ENCODE measurements at regions not wholly inside any gene's neighbourhood (a gene's known extent, or its start where the extent isn't known, plus 50 kb on each side); places are given as distances from the start of the nearest gene placed in this dataset.
"Not testable (repeated sequence)": the region's sequence is repeated elsewhere in the genome, so short reads cannot be mapped to it uniquely, and the experiment has no call there.

GRCh38 chr5:34096033-34096432, 53.0 kb upstream of the C1QTNF3 start:
- not testable (repeated sequence) for DNase-seq (ENCODE audit: low read depth in 2 of 2)

DNA sequence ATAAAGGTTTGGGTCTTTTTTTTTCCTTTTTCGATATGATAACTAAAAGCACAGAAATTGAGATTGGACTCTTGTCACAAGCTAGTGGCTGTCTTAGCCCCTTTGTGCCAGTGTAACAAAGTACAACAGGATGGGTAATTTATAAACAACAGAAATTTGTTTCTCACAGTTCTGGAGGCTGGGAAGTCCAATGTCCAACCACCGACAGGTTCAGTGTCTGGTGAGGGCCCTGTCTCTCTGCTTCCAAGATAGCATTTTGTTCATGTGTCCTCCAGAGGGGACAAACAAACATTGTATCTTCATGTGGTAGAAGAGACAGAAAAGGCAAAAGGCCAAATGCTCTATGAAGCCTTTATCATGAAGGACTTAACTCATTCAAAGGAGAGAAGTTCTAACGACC, 56.9 kb upstream of the C1QTNF3 start:
- DNase-seq (ENCODE audit: low read depth in 2 of 2), result not testable (repeated sequence)

- DNase-seq (ENCODE audit: low read depth in 2 of 2), result not testable (repeated sequence)
Observed at GRCh38 chr5:34101567-34101966, 58.6 kb upstream of the C1QTNF3 start.

DNA sequence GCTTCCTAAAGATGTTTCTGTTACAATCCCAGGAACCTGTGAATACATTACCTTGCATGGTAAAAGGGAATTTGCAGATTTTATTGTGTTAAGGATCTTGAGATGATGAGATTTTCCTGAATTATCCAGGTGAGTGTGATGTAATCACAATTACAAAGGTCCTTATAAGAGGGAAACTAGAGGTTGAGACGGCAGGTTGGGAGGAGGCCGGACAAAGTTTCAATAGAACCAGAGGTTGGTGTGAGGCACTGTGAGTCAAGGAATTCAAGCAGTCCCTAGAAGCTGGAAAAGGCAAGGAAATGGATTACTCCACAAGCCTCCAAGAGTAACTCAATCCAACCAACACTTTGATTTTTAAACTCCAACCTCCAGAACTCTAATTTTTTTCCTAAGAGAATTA, 65.9 kb upstream of the C1QTNF3 start:
- DNase-seq (ENCODE audit: low read depth in 2 of 2), result not testable (repeated sequence)

- DNase-seq (ENCODE audit: low read depth in 2 of 2), result not testable (repeated sequence)
Observed at GRCh38 chr5:34124280-34124679, 81.3 kb upstream of the C1QTNF3 start.

DNA sequence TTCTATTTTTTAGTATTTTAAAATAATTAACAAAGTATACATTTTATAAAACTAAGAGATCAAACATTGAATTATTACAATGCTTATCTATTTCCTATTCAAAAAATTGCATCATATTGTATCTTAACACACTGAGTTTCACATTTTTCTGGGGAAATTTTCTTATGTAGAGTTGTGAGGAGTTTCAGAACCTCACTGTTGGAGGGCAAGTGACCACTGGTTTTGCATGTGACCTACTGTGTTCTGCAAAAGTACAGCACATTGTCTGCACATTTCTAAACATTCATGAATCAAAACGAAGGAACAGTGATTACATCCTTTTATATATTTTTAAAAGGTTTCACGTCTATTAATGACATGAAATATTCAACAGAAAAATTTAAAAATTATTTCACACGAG, 82.3 kb upstream of the C1QTNF3 start:
- DNase-seq (ENCODE audit: low read depth in 2 of 2), result not testable (repeated sequence)

GRCh38 chr5:34126741-34127140, 83.7 kb upstream of the C1QTNF3 start:
- not testable (repeated sequence) for DNase-seq (ENCODE audit: low read depth in 2 of 2)

GRCh38 chr5:34127818-34128217, 84.8 kb upstream of the C1QTNF3 start:
- DNase-seq (ENCODE audit: low read depth in 2 of 2), result not testable (repeated sequence)

DNA sequence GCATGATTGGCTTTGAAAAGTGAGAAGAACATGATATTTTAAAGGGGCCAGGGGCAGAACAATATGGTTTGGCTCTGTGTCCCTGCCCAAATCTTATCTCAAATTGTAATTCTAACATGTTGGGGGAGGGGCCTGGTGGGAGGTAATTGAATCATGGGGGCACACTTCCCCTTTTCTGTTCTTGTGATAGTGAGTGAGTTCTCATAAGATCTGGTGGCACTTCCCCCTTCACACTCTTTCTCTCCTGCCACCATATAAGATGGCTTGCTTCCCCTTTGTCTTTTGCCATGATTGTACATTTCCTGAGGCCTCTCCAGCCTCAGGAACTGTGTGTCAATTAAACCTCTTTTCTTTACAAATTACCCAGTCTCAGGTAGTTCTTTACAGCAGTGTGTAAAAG, 85.9 kb upstream of the C1QTNF3 start:
- DNase-seq (ENCODE audit: low read depth in 2 of 2), result not testable (repeated sequence)

DNA sequence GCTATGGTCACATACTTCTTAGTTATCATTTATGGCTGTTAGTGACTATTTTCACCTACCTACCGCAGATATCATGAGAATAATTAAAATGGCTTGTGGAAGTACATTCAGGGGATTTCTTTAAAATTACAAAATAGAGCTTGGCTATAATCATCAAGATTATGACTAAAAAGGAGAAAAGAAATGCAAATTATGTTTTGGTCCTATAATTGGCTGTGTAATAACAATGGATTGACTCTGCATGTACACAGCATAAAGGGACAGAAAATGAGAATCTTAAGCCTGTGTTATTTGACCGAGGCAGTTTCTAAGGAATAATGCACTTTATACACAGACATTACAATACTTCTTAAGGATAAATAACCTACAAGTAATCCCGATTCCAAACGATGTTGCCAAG, 112.0 kb upstream of the C1QTNF3 start:
- not testable (repeated sequence) for DNase-seq (ENCODE audit: low read depth in 2 of 2)

GRCh38 chr5:34156703-34157414, 113.8 kb upstream of the C1QTNF3 start:
- DNase-seq (ENCODE audit: low read depth in 2 of 2), result not testable (repeated sequence)

DNA sequence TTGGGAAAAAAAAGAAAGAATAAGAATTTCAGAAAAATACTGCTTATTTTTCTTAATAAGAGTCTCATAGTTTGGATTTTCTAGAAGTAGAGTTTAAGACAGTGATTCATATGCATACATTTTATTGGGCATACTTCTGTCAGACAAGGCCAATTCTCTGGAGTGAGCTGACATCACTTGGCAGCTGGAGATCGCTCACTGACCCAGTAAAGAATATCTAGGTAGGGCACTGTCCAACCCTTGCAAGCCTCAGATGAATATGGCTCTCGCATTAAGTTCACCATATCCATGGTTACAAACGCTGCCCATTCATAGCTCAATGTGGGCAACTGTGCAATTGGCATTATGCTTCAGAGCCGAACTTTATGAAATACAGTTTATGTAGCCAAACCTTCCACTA, 117.9 kb upstream of the C1QTNF3 start:
- DNase-seq (ENCODE audit: low read depth in 2 of 2), result not testable (repeated sequence)

- not testable (repeated sequence) for DNase-seq (ENCODE audit: low read depth in 2 of 2)
Observed at GRCh38 chr5:34171398-34171797, 128.4 kb upstream of the C1QTNF3 start.

- DNase-seq (ENCODE audit: low read depth in 2 of 2), result not testable (repeated sequence)
Observed at GRCh38 chr5:34179453-34180190, 136.6 kb upstream of the C1QTNF3 start.

- not testable (repeated sequence) for DNase-seq (ENCODE audit: low read depth in 2 of 2)
Observed at GRCh38 chr5:34180225-34180624, 137.2 kb upstream of the C1QTNF3 start.

- DNase-seq (ENCODE audit: low read depth in 2 of 2), result not testable (repeated sequence)
Observed at GRCh38 chr5:34180940-34181614, 138.1 kb upstream of the C1QTNF3 start.

- not testable (repeated sequence) for DNase-seq (ENCODE audit: low read depth in 2 of 2)
Observed at GRCh38 chr5:34185005-34185404, 142.0 kb upstream of the C1QTNF3 start.

- not testable (repeated sequence) for DNase-seq (ENCODE audit: low read depth in 2 of 2)
Observed at GRCh38 chr5:34185572-34185971, 142.6 kb upstream of the C1QTNF3 start.

DNA sequence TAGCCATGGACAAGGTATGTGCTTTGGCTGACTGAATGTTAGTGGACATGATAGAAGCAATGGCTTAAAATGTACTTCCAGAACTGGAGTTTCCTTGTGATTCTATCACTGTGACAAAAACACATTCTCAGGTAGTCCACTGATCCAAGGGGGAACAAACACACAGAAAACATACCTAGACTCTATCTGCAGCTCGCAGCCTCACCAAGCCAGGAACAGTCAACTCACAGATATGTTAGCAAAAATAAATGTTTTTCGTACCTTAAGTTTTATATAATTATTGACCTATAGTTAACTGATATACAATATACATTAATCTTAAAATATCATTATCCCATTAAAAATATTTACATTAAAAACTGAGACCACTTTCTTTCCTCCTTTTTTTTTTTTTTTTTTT, 143.1 kb upstream of the C1QTNF3 start:
- not testable (repeated sequence) for DNase-seq (ENCODE audit: low read depth in 2 of 2)

- not testable (repeated sequence) for DNase-seq (ENCODE audit: low read depth in 2 of 2)
Observed at GRCh38 chr5:34186865-34187264, 143.9 kb upstream of the C1QTNF3 start.

DNA sequence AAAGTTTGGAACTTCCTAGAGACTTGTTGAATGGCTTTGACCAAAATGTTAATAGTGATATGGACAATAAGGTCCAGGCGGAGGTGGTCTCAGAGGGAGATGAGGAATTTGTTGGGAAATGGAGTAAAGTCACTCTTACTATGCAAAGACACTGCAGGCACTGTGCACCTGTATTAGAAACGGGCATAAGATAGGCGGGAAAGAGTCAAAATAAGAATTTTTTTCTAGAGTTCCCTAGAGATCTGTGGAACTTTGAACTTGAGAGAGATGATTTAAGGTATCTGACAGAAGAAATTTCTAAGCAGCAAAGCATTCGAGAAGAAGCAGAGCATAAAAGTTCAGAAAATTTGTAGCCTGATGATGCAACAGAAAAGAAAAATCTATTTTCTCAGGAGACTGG, 144.4 kb upstream of the C1QTNF3 start:
- DNase-seq (ENCODE audit: low read depth in 2 of 2), result not testable (repeated sequence)
